ENCODE measurements at regions not wholly inside any gene's neighbourhood (a gene's known extent, or its start where the extent isn't known, plus 50 kb on each side); places are given as distances from the start of the nearest gene placed in this dataset.

GRCh38 chr10:10460451-10460850, 557.2 kb upstream of the CELF2 start:
- no peak for DNase-seq
- H3F3A ChIP-seq (ENCODE audit: insufficient read depth, low read depth) = no peaks in the 10 kb centered on the region
- ChIA-PET CTCF (no interaction called here), POLR2A (ENCODE audit: unreplicated experiment) (no interaction called here)
- no peaks in the 10 kb centered on the region for H3K9me3 ChIP-seq (ENCODE audit: insufficient read depth, low read depth)
- intact Hi-C loops (cut with micrococcal nuclease; ENCODE audit: unreplicated experiment) = no loop called here
- H3K27ac ChIP-seq = no peak overlapping the region
- H3K36me3 ChIP-seq (ENCODE audit: low read depth) = no peaks in the 10 kb centered on the region
- no peak for TF ChIP-seq CTCF (conservative IDR thresholded peaks at IDR 0.05)
- TF ChIP-seq EZH2 (IDR thresholded peaks at IDR 0.05; ENCODE audit: low read depth) = no peak
- H3K27me3 ChIP-seq (ENCODE audit: insufficient read depth, low read depth) = peaks cover 7% of the 10 kb centered on the region; the same call in 1 of the 2 replicates
- no peaks in the 10 kb centered on the region for H3K79me2 ChIP-seq (ENCODE audit: low read depth)
- no peak overlapping the region for H3K4me3 ChIP-seq
- H4K20me1 ChIP-seq (ENCODE audit: insufficient read depth) = no peaks in the 10 kb centered on the region
- H3K4me2 ChIP-seq = no peak overlapping the region
- no peaks in the 10 kb centered on the region for H3K9me2 ChIP-seq (ENCODE audit: insufficient read depth)
- H2AFZ ChIP-seq = no peak overlapping the region
- no TSS peak for BruUV-seq (replicated peaks)
- H3K4me1 ChIP-seq (replicated peaks; ENCODE audit: insufficient read depth) = no peaks in the 10 kb centered on the region

DNA sequence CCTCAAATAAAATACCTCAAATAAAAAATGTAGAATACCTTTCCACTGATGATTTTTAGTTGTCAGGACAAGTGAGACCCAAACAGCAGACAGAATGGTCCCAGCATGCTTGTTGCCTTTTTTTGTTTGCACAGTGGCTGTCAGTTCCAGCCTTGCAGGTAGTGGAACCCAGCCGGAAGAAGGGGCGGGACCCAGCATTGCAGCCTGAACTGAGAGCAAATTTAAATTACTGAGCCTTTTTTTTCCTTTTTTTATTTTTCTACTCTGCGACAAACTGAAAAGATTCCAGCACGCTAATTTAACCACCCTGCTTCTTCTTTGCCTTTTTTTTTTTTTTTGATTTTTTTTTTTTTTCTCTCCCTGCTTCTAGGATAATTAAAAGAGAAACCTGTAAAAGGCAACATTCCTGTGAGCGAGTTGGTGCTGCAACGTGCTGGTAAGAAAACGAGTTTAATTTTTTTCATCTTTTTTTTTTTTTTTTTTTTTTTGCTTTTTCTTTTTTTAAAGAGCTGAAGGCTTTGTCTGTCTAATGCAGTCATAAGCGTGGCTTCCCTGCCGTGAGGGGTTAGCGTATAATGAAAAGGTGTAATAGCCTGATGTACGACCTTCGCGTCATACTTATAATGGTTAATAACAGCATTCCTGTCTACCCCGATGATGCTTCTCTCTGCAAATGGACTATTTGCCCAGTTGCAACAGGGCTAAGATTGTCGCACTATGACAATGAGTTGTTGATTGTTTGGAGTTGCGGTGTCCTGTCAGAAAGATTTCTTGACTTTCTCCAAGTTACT, 555.3 kb upstream of the CELF2 start:
- Histone ChIP-seq H3K9me2 (ENCODE audit: insufficient read depth) (no peaks in the 10 kb centered on the region), H3K4me2 (no peak overlapping the region), H3F3A (ENCODE audit: insufficient read depth, low read depth) (no peaks in the 10 kb centered on the region), H3K4me1 (replicated peaks; ENCODE audit: insufficient read depth) (no peaks in the 10 kb centered on the region), H3K27me3 (ENCODE audit: insufficient read depth, low read depth) (peaks cover 7% of the 10 kb centered on the region; the same call in 1 of the 2 replicates), H3K79me2 (ENCODE audit: low read depth) (no peaks in the 10 kb centered on the region), H4K20me1 (ENCODE audit: insufficient read depth) (no peaks in the 10 kb centered on the region), H2AFZ (no peak overlapping the region), H3K36me3 (ENCODE audit: low read depth) (no peaks in the 10 kb centered on the region), H3K4me3 (no peak overlapping the region), H3K27ac (no peak overlapping the region), H3K9me3 (ENCODE audit: insufficient read depth, low read depth) (no peaks in the 10 kb centered on the region)
- CTCF ChIA-PET = no interaction called here
- DNase-seq = no peak
- no TSS peak for BruUV-seq (replicated peaks)
- intact Hi-C loops (cut with micrococcal nuclease; ENCODE audit: unreplicated experiment) = no loop called here
- POLR2A ChIA-PET (ENCODE audit: unreplicated experiment) = no interaction called here
- TF ChIP-seq CTCF (conservative IDR thresholded peaks at IDR 0.05) = no peak
- no peak for TF ChIP-seq EZH2 (IDR thresholded peaks at IDR 0.05; ENCODE audit: low read depth)

- CTCF ChIA-PET = no interaction called here
- intact Hi-C loops (cut with micrococcal nuclease; ENCODE audit: unreplicated experiment) = no loop called here
Measured at GRCh38 chr10:10471758-10472157, 545.9 kb upstream of the CELF2 start.

More at GRCh38 chr10:10471758-10472157, 545.9 kb upstream of the CELF2 start:
- H3F3A ChIP-seq (ENCODE audit: insufficient read depth, low read depth) = no peaks in the 10 kb centered on the region
- POLR2A ChIA-PET (ENCODE audit: unreplicated experiment) = no interaction called here
- H3K36me3 ChIP-seq (ENCODE audit: low read depth) = no peaks in the 10 kb centered on the region
- no peak for DNase-seq
- no peaks in the 10 kb centered on the region for H3K9me2 ChIP-seq (ENCODE audit: insufficient read depth)
- H3K9me3 ChIP-seq (ENCODE audit: insufficient read depth, low read depth) = no peaks in the 10 kb centered on the region
- no peak overlapping the region for H3K27ac ChIP-seq
- no peaks in the 10 kb centered on the region for H3K4me1 ChIP-seq (replicated peaks; ENCODE audit: insufficient read depth)
- H3K79me2 ChIP-seq (ENCODE audit: low read depth) = no peaks in the 10 kb centered on the region
- no peaks in the 10 kb centered on the region for H3K27me3 ChIP-seq (ENCODE audit: insufficient read depth, low read depth)
- no TSS peak for BruUV-seq (replicated peaks)
- TF ChIP-seq EZH2 (IDR thresholded peaks at IDR 0.05; ENCODE audit: low read depth) = no peak
- TF ChIP-seq CTCF (conservative IDR thresholded peaks at IDR 0.05) = no peak
- no peaks in the 10 kb centered on the region for H4K20me1 ChIP-seq (ENCODE audit: insufficient read depth)
- H3K4me3 ChIP-seq = no peak overlapping the region
- no peak overlapping the region for H3K4me2 ChIP-seq
- H2AFZ ChIP-seq = no peak overlapping the region
